HFF-Myc (cell line): ENCODE measurements at regions not wholly inside any gene's neighbourhood (a gene's known extent, or its start where the extent isn't known, plus 50 kb on each side); places are given as distances from the start of the nearest gene placed in this dataset.

ENCODE experiments used
- DNase-seq: peaks from one replicate; pipeline ENCODE4 v3.0.0-alpha.2; 2011; ENCODE audit warnings: low read depth; ENCODE audit errors: extremely low read depth
- H3K4me3 ChIP-seq: replicated peaks from 2 replicates; pipeline ENCODE4 v1.5.1; 2011; ENCODE audit warnings: low read depth, mild to moderate bottlenecking, control low read depth, low read length
- CTCF ChIP-seq: IDR thresholded peaks from 2 replicates; pipeline ENCODE4 v1.5.1; 2012; ENCODE audit warnings: mild to moderate bottlenecking, low read depth, low read length, control low read depth; ENCODE audit errors: missing control alignments

GRCh38 chr20:53891306-53891894, 179.0 kb downstream of the BCAS1 start:
- no peak overlapping the region for H3K4me3 ChIP-seq
- TF ChIP-seq CTCF: no peak
- DNase-seq: no peak

- TF ChIP-seq CTCF: no peak
Measured at GRCh38 chr20:53890443-53891305, 179.7 kb downstream of the BCAS1 start.

GRCh38 chr20:53889411-53890148, 180.8 kb downstream of the BCAS1 start:
- DNase-seq: no peak
- H3K4me3 ChIP-seq: no peak overlapping the region
- TF ChIP-seq CTCF: no peak

More at GRCh38 chr20:53890443-53891305, 179.7 kb downstream of the BCAS1 start:
- H3K4me3 ChIP-seq: no peak overlapping the region
- DNase-seq: no peak

- no peak overlapping the region for H3K4me3 ChIP-seq
- no peak for TF ChIP-seq CTCF
- no peak for DNase-seq
Measured at GRCh38 chr20:53888951-53889350, 181.4 kb downstream of the BCAS1 start.

GRCh38 chr20:53888510-53888909, 181.9 kb downstream of the BCAS1 start:
- no peak overlapping the region for H3K4me3 ChIP-seq
- TF ChIP-seq CTCF: no peak
- no peak for DNase-seq

- no peak for TF ChIP-seq CTCF
- DNase-seq: no peak
- H3K4me3 ChIP-seq: no peak overlapping the region
Measured at GRCh38 chr20:53887973-53888372, 182.4 kb downstream of the BCAS1 start.
